ENCODE measurements at regions not wholly inside any gene's neighbourhood (a gene's known extent, or its start where the extent isn't known, plus 50 kb on each side); places are given as distances from the start of the nearest gene placed in this dataset.

DNA sequence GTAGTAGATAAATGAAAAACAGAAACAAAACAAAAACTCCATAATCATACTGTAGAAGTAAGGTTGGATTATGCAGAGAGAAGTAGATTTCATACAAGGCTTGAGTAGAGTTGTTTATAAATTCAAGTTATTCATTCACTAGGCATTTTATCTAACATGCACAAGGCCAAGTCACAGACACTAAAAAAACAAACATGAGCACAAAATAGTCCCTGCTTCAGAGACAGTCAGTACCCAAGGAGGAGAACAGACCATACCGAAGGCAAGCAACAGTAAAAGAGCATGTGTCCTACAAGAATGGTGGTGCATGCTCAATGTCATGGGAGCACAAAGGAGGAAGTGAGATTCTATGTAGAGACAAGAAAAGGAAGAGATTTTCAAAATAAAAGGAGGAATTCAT, 796.5 kb upstream of the LRRC4C start:
- TF ChIP-seq, protein P1, sequence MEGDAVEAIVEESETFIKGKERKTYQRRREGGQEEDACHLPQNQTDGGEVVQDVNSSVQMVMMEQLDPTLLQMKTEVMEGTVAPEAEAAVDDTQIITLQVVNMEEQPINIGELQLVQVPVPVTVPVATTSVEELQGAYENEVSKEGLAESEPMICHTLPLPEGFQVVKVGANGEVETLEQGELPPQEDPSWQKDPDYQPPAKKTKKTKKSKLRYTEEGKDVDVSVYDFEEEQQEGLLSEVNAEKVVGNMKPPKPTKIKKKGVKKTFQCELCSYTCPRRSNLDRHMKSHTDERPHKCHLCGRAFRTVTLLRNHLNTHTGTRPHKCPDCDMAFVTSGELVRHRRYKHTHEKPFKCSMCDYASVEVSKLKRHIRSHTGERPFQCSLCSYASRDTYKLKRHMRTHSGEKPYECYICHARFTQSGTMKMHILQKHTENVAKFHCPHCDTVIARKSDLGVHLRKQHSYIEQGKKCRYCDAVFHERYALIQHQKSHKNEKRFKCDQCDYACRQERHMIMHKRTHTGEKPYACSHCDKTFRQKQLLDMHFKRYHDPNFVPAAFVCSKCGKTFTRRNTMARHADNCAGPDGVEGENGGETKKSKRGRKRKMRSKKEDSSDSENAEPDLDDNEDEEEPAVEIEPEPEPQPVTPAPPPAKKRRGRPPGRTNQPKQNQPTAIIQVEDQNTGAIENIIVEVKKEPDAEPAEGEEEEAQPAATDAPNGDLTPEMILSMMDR (IDR thresholded peaks at IDR 0.05): no peak
- TF ChIP-seq POLR2A (IDR thresholded peaks at IDR 0.05): no peak
